Upper lobe of right lung (tissue), 1 donor: ENCODE measurements at regions not wholly inside any gene's neighbourhood (a gene's known extent, or its start where the extent isn't known, plus 50 kb on each side); places are given as distances from the start of the nearest gene placed in this dataset.

Experiments
- ATAC-seq: fragments of 200-7000 bp; cut with Tn5 transposase; one replicate; pipeline ENCODE4 v1.9.1; 2020; ENCODE audit warnings: mild to moderate bottlenecking, moderate library complexity
- DNase-seq: peaks from one replicate; pipeline ENCODE4 v3.0.0-alpha.2; 2020
- H3K27ac ChIP-seq: fragments of 200-600 bp; one replicate; pipeline ENCODE4 v1.8.0; 2022
- H3K27me3 ChIP-seq: fragments of 200-600 bp; one replicate; pipeline ENCODE4 v1.8.0; 2022; ENCODE audit warnings: mild to moderate bottlenecking
- H3K36me3 ChIP-seq: fragments of 200-600 bp; one replicate; pipeline ENCODE4 v1.8.0; 2022
- H3K4me1 ChIP-seq: fragments of 200-600 bp; one replicate; pipeline ENCODE4 v1.8.0; 2022
- H3K4me3 ChIP-seq: fragments of 200-600 bp; one replicate; pipeline ENCODE4 v1.8.0; 2022; ENCODE audit warnings: mild to moderate bottlenecking
- H3K9me3 ChIP-seq: fragments of 200-600 bp; one replicate; pipeline ENCODE4 v1.8.0; 2022
- CTCF ChIP-seq: fragments of 200-600 bp; IDR thresholded peaks from one replicate; pipeline ENCODE4 v1.8.0; 2022; ENCODE audit warnings: antibody characterized with exemption
- intact Hi-C: fragments of 100-400 bp; cut with DNase I; formaldehyde crosslinking; loops from one replicate; pipeline ENCODE4 v1.11.0; 2022
- donor health status: DM: no; HTN: yes; CAD: no; lungs with severe emphysema.

- no peak for TF ChIP-seq CTCF
- ATAC-seq (no peak), DNase-seq (no peak)
- Histone ChIP-seq H3K36me3 (no peaks in the 10 kb centered on the region), H3K9me3 (no peaks in the 10 kb centered on the region), H3K27ac (no peak overlapping the region), H3K4me3 (no peak overlapping the region), H3K27me3 (peaks cover 38% of the 10 kb centered on the region), H3K4me1 (no peaks in the 10 kb centered on the region)
- intact Hi-C loops, result no loop called here
Observed at GRCh38 chr17:45690625-45691275, 93.4 kb upstream of the CRHR1 start.

- intact Hi-C loops, result no loop called here
Observed at GRCh38 chr17:45692661-45693060, 91.5 kb upstream of the CRHR1 start.

GRCh38 chr17:45693792-45694191 is 90.3 kb upstream of the CRHR1 start:
- Histone ChIP-seq H3K4me3 (no peak overlapping the region), H3K36me3 (no peaks in the 10 kb centered on the region), H3K9me3 (no peaks in the 10 kb centered on the region), H3K27me3 (peaks cover 38% of the 10 kb centered on the region), H3K4me1 (no peaks in the 10 kb centered on the region), H3K27ac (no peak overlapping the region)
- ATAC-seq (no peak), DNase-seq (no peak)
- no peak for TF ChIP-seq CTCF
- intact Hi-C loops, result no loop called here

More at GRCh38 chr17:45692661-45693060, 91.5 kb upstream of the CRHR1 start:
- Histone ChIP-seq H3K27ac (no peak overlapping the region), H3K36me3 (no peaks in the 10 kb centered on the region), H3K4me1 (no peaks in the 10 kb centered on the region), H3K4me3 (no peak overlapping the region), H3K27me3 (peaks cover 38% of the 10 kb centered on the region), H3K9me3 (no peaks in the 10 kb centered on the region)
- no peak for TF ChIP-seq CTCF
- ATAC-seq (no peak), DNase-seq (no peak)

- no peak for TF ChIP-seq CTCF
- no peaks in the 10 kb centered on the region for H3K9me3 ChIP-seq
- DNase-seq (no peak), ATAC-seq (no peak)
- peaks cover 17% of the 10 kb centered on the region for H3K27me3 ChIP-seq
- no peaks in the 10 kb centered on the region for H3K4me1 ChIP-seq
- H3K4me3 ChIP-seq, result no peak overlapping the region
- no peaks in the 10 kb centered on the region for H3K36me3 ChIP-seq
- no peak overlapping the region for H3K27ac ChIP-seq
- intact Hi-C loops, result no loop called here
Observed at GRCh38 chr17:45696442-45696841, 87.7 kb upstream of the CRHR1 start.

- no peak for TF ChIP-seq CTCF
- Histone ChIP-seq H3K9me3 (no peaks in the 10 kb centered on the region), H3K27ac (no peak overlapping the region), H3K4me1 (no peaks in the 10 kb centered on the region), H3K27me3 (peaks cover 14% of the 10 kb centered on the region), H3K4me3 (no peak overlapping the region), H3K36me3 (no peaks in the 10 kb centered on the region)
- no peak for DNase-seq
- ATAC-seq, result no peak
- intact Hi-C loops, result no loop called here
Observed at GRCh38 chr17:45697076-45697475, 87.0 kb upstream of the CRHR1 start.
